ENCODE measurements at regions not wholly inside any gene's neighbourhood (a gene's known extent, or its start where the extent isn't known, plus 50 kb on each side); places are given as distances from the start of the nearest gene placed in this dataset.

- Histone ChIP-seq H3K9me1 (ENCODE audit: control insufficient read depth, extremely low read depth, insufficient read depth, low read length) (no peaks in the 10 kb centered on the region), H3K79me2 (ENCODE audit: control insufficient read depth, insufficient read depth, low read length) (no peaks in the 10 kb centered on the region), H3K36me3 (ENCODE audit: control insufficient read depth in 2 of 2, extremely low read depth in 1 of 2, insufficient read depth in 2 of 2, low read length in 2 of 2) (no peaks in the 10 kb centered on the region), H3K27me3 (ENCODE audit: control insufficient read depth, extremely low read depth, insufficient read depth, low read length) (no peaks in the 10 kb centered on the region), H3K4me1 (ENCODE audit: control insufficient read depth, extremely low read depth, insufficient read depth, low read length) (no peaks in the 10 kb centered on the region), H3K4me3 (ENCODE audit: control insufficient read depth in 2 of 3, extremely low read depth in 1 of 3, insufficient read depth in 2 of 3, low read depth in 1 of 3, low read length in 3 of 3) (no peak overlapping the region), H3K4me2 (ENCODE audit: control insufficient read depth, extremely low read depth, insufficient read depth, low read depth, low read length) (no peak overlapping the region), H2AFZ (ENCODE audit: control insufficient read depth, low read length) (no peak overlapping the region), H3K27ac (ENCODE audit: control insufficient read depth, insufficient read depth, low read length) (no peak overlapping the region), H3K9ac (ENCODE audit: control insufficient read depth, extremely low read depth, insufficient read depth, low read length) (no peak overlapping the region), H3K9me3 (ENCODE audit: control insufficient read depth, low read depth, low read length) (no peaks in the 10 kb centered on the region), H4K20me1 (ENCODE audit: control insufficient read depth, extremely low read depth, insufficient read depth, low read length) (no peaks in the 10 kb centered on the region)
- dilution Hi-C loops (cut with MboI; ENCODE audit: extremely low pct_ligation_motif_present, low sequenced_read_pairs), result no loop called here
- FAIRE-seq (no peak), DNase-seq (ENCODE audit: low read depth, low spot score) (no peak)
- TF ChIP-seq CTCF (optimal IDR thresholded peaks at IDR 0.05 in 1 of 3, IDR thresholded peaks at IDR 0.05 in 1 of 3, conservative IDR thresholded peaks at IDR 0.05 in 1 of 3; ENCODE audit: extremely low read depth in 1 of 3, insufficient read depth in 2 of 3, low read length in 3 of 3), result no peak
- TF ChIP-seq EZH2 (IDR thresholded peaks at IDR 0.05; ENCODE audit: low read length), result no peak
Observed at GRCh38 chr4:96525898-96526297, 686.0 kb downstream of the PDHA2 start.

GRCh38 chr4:96526625-96527024 is 686.7 kb downstream of the PDHA2 start:
- no peaks in the 10 kb centered on the region for H4K20me1 ChIP-seq (ENCODE audit: control insufficient read depth, extremely low read depth, insufficient read depth, low read length)
- DNase-seq (ENCODE audit: low read depth, low spot score) (no peak), FAIRE-seq (no peak)
- TF ChIP-seq EZH2 (IDR thresholded peaks at IDR 0.05; ENCODE audit: low read length), result no peak
- no peak for TF ChIP-seq CTCF (optimal IDR thresholded peaks at IDR 0.05 in 1 of 3, IDR thresholded peaks at IDR 0.05 in 1 of 3, conservative IDR thresholded peaks at IDR 0.05 in 1 of 3; ENCODE audit: extremely low read depth in 1 of 3, insufficient read depth in 2 of 3, low read length in 3 of 3)
- no peak overlapping the region for H3K9ac ChIP-seq (ENCODE audit: control insufficient read depth, extremely low read depth, insufficient read depth, low read length)
- H3K27ac ChIP-seq (ENCODE audit: control insufficient read depth, insufficient read depth, low read length), result no peak overlapping the region
- no peaks in the 10 kb centered on the region for H3K27me3 ChIP-seq (ENCODE audit: control insufficient read depth, extremely low read depth, insufficient read depth, low read length)
- H3K36me3 ChIP-seq (ENCODE audit: control insufficient read depth in 2 of 2, extremely low read depth in 1 of 2, insufficient read depth in 2 of 2, low read length in 2 of 2), result no peaks in the 10 kb centered on the region
- H3K9me1 ChIP-seq (ENCODE audit: control insufficient read depth, extremely low read depth, insufficient read depth, low read length), result no peaks in the 10 kb centered on the region
- dilution Hi-C loops (cut with MboI; ENCODE audit: extremely low pct_ligation_motif_present, low sequenced_read_pairs), result no loop called here
- no peak overlapping the region for H3K4me3 ChIP-seq (ENCODE audit: control insufficient read depth in 2 of 3, extremely low read depth in 1 of 3, insufficient read depth in 2 of 3, low read depth in 1 of 3, low read length in 3 of 3)
- H3K79me2 ChIP-seq (ENCODE audit: control insufficient read depth, insufficient read depth, low read length), result no peaks in the 10 kb centered on the region
- no peak overlapping the region for H2AFZ ChIP-seq (ENCODE audit: control insufficient read depth, low read length)
- no peaks in the 10 kb centered on the region for H3K4me1 ChIP-seq (ENCODE audit: control insufficient read depth, extremely low read depth, insufficient read depth, low read length)
- no peak overlapping the region for H3K4me2 ChIP-seq (ENCODE audit: control insufficient read depth, extremely low read depth, insufficient read depth, low read depth, low read length)
- no peaks in the 10 kb centered on the region for H3K9me3 ChIP-seq (ENCODE audit: control insufficient read depth, low read depth, low read length)

All from keratinocyte (primary cell).